Astrocyte of the cerebellum (primary cell): ENCODE measurements at regions not wholly inside any gene's neighbourhood (a gene's known extent, or its start where the extent isn't known, plus 50 kb on each side); places are given as distances from the start of the nearest gene placed in this dataset.

Experiments
- DNase-seq: peaks from one replicate; pipeline ENCODE4 v3.0.0-alpha.2; 2011; ENCODE audit warnings: low read depth
- H3K4me3 ChIP-seq: 2 replicates; pipeline ENCODE4 v1.5.1; 2011; ENCODE audit warnings: mild to moderate bottlenecking, low read depth, low read length, moderate library complexity
- in situ Hi-C: cut with HindIII; loops from 2 replicates; pipeline ENCODE4 v1.10.0; 2017; ENCODE audit warnings: low sequenced_read_pairs
- TF ChIP-seq, protein P1 (sequence below): IDR thresholded peaks from 2 replicates; pipeline ENCODE4 v1.5.1; 2012; ENCODE audit warnings: low read length, low read depth, moderate library complexity, mild to moderate bottlenecking; ENCODE audit errors: missing control alignments

DNA sequence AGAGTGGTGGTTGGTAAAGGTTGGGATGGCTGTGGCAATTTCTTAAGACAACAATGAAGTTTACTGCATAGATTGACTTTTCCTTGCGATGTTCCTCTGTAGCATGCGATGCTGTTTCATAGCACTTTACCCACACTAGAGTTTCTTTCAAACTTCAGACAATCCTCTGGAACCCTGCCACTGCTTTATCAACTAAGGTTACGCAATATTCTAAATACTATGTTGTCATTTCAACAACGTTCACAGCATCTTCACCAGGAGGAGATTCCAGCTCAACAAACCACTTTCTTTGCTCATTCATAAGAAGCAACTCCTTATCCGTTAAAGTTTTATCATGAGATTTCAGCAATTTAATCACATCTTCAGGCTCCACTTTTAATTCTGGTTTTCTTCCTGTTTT lies 161.2 kb upstream of the NRSN1 start:
- DNase-seq, result no peak
- in situ Hi-C loops, result no loop called here
- TF ChIP-seq, protein P1, sequence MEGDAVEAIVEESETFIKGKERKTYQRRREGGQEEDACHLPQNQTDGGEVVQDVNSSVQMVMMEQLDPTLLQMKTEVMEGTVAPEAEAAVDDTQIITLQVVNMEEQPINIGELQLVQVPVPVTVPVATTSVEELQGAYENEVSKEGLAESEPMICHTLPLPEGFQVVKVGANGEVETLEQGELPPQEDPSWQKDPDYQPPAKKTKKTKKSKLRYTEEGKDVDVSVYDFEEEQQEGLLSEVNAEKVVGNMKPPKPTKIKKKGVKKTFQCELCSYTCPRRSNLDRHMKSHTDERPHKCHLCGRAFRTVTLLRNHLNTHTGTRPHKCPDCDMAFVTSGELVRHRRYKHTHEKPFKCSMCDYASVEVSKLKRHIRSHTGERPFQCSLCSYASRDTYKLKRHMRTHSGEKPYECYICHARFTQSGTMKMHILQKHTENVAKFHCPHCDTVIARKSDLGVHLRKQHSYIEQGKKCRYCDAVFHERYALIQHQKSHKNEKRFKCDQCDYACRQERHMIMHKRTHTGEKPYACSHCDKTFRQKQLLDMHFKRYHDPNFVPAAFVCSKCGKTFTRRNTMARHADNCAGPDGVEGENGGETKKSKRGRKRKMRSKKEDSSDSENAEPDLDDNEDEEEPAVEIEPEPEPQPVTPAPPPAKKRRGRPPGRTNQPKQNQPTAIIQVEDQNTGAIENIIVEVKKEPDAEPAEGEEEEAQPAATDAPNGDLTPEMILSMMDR, result no peak
- H3K4me3 ChIP-seq, result no peak overlapping the region

DNA sequence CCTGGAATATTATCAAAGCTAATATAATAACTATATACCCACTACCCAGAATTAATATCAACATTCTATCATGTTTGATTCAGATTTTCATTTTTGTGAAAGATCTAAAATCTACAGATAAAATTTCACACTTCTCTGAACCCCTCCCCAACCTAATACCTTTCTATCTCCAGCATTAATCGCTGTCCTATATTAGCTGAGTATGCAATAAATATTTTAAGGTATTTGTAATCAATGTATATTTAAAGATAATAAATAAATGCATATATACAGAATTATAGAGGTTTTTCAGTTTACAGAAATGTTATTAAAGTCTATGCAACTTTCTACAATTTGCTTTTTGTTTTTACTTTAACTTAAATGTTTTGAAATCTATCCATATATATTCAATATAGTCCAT lies 156.7 kb upstream of the NRSN1 start:
- TF ChIP-seq, protein P1, result no peak
- DNase-seq, result no peak
- in situ Hi-C loops, result no loop called here
- H3K4me3 ChIP-seq, result no peak overlapping the region

DNA sequence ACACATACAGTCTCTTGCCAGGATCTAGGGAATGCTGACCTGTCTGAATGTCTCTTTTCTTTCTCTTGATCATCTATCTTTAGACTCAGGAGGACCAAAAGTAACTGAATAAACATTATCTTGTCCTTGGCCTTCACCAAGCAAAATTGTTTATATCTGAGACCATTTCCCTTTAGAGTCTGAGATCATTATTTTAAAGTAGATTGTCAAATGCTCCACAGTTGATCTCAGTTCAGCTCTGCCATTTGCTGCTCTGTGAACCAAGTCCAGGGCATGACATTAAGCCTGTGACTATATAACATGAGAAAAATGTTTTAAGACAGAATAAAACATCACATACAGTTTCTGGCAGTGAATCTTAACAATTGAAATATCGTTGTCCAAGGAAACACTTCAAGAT lies 148.3 kb upstream of the NRSN1 start:
- DNase-seq, result no peak
- TF ChIP-seq, protein P1, result no peak
- in situ Hi-C loops, result no loop called here
- no peak overlapping the region for H3K4me3 ChIP-seq

DNA sequence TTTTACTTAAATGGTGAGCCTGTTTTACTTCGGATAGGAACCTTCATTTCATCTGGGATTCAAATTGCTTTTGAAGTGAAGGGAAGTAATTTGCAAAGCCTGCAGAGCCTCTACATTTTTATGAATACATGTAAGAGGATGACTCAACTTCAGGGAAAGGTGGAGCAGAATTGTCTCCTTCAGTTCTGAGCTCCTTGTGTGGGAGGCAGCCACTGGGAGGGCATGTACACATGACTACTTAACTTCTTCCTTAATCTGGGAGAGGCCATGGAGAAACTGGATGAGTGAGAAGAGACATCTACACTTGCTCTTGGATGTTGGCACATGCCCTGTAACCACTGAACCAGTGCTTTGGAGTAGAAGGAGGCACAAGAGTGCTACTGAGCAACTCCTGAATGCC lies 145.1 kb upstream of the NRSN1 start:
- no peak for DNase-seq
- in situ Hi-C loops, result no loop called here
- TF ChIP-seq, protein P1, result no peak
- H3K4me3 ChIP-seq, result no peak overlapping the region

DNA sequence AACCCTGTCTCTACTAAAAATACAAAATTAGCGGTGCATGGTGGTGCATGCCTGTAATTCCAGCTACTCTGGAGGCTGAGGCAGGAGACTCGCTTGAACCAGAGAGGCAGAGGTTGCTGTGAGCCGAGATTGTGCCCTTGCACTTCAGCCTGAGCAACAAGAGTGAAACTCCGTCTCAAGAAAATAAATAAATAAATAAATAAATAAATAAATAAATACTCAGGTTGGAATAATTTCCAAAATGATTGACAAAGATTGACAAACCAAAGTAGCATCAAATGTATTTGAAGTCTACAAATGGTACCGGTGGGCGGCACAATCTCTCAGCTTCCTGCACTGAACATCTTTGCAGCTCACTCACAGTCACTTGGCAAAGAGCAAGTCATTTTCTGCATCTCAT lies 144.1 kb upstream of the NRSN1 start:
- DNase-seq, result no peak
- TF ChIP-seq, protein P1, result no peak
- H3K4me3 ChIP-seq, result no peak overlapping the region
- in situ Hi-C loops, result no loop called here

DNA sequence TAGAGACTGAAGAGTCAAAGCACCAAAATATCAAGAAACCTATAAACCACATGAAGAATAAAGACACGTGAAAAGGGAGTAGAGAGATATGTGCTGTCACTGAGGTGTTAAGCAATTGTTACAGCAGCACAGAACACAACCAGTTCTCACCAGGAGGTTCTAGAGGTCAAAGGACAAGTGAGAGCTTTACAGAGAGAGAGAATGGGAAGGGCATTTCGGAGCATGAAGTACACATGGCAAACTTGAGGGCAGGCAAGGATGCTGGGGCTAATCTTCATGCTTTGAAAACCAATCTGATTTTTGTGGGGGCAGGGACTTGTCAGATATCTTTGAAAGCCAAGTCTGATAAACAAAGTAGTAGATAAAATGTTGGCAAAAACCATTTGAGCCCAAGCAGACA lies 142.3 kb upstream of the NRSN1 start:
- H3K4me3 ChIP-seq, result no peak overlapping the region
- in situ Hi-C loops, result no loop called here
- TF ChIP-seq, protein P1, result no peak

DNA sequence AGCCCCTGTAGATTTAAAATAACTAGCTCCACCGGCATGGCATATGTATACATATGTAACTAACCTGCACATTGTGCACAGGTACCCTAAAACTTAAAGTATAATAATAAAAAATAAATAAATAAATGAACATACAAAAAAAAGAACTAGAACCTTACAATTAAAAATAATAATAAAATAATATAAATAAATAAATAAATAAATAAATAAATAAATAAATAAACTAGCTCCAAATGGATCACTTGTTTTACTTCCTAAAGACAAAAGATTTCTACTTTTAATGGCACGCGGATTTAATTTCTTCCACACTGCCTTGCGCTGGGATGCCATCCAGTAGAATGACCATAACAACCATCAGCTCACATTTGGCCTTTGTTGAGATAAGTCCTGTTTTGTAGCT lies 141.0 kb upstream of the NRSN1 start:
- DNase-seq, result no peak
- no peak overlapping the region for H3K4me3 ChIP-seq
- TF ChIP-seq, protein P1, result no peak
- in situ Hi-C loops, result no loop called here

More for the DNA sequence above, 142.3 kb upstream of the NRSN1 start:
- no peak for DNase-seq
